ENCODE measurements at regions not wholly inside any gene's neighbourhood (a gene's known extent, or its start where the extent isn't known, plus 50 kb on each side); places are given as distances from the start of the nearest gene placed in this dataset.

- no peak for ATAC-seq (replicated peaks in 6 of 8)
- in situ Hi-C loops (cut with MboI; ENCODE audit: low pct_unique_long_range_greater_than_20kb in 2 of 9, low sequenced_read_pairs in 9 of 9, unreplicated experiment in 9 of 9) = no loop called here
- no peak overlapping the region for H3K4me3 ChIP-seq
- no peaks in the 10 kb centered on the region for H3K4me1 ChIP-seq (replicated peaks in 1 of 2)
- H3K27ac ChIP-seq = no peak overlapping the region
- 83 to 100% (median 100%) methylated on average over 1 to 2 of the region's 2 CpGs; no CpG with 5 or more reads in 2 of the 10 experiments for WGBS, 10 experiments
Measured at GRCh38 chr2:18871430-18871829, 282.1 kb upstream of the NT5C1B start.

- H3K27ac ChIP-seq = no peak overlapping the region
- H3K4me3 ChIP-seq = no peak overlapping the region
- H3K4me1 ChIP-seq (replicated peaks in 1 of 2) = no peaks in the 10 kb centered on the region
- peak in 2 of 8 experiments; percentile 57 to 59 for ATAC-seq (replicated peaks in 6 of 8)
- in situ Hi-C loops (cut with MboI; ENCODE audit: low pct_unique_long_range_greater_than_20kb in 2 of 9, low sequenced_read_pairs in 9 of 9, unreplicated experiment in 9 of 9) = no loop called here
Measured at GRCh38 chr2:18870307-18870706, 280.9 kb upstream of the NT5C1B start.

GRCh38 chr2:18861951-18862350 is 272.6 kb upstream of the NT5C1B start:
- in situ Hi-C loops (cut with MboI; ENCODE audit: low pct_unique_long_range_greater_than_20kb in 2 of 9, low sequenced_read_pairs in 9 of 9, unreplicated experiment in 9 of 9) = no loop called here
- Histone ChIP-seq H3K4me3 (no peak overlapping the region), H3K27ac (no peak overlapping the region), H3K4me1 (replicated peaks in 1 of 2) (no peaks in the 10 kb centered on the region)
- no peak for ATAC-seq (replicated peaks in 6 of 8)

- H3K4me3 ChIP-seq = no peak overlapping the region
- no peaks in the 10 kb centered on the region for H3K4me1 ChIP-seq (replicated peaks in 1 of 2)
- no peak for ATAC-seq (replicated peaks in 6 of 8)
- H3K27ac ChIP-seq = no peak overlapping the region
- in situ Hi-C loops (cut with MboI; ENCODE audit: low pct_unique_long_range_greater_than_20kb in 2 of 9, low sequenced_read_pairs in 9 of 9, unreplicated experiment in 9 of 9) = no loop called here
Measured at GRCh38 chr2:18860179-18860578, 270.8 kb upstream of the NT5C1B start.

- Histone ChIP-seq H3K4me3 (no peak overlapping the region), H3K27ac (no peak overlapping the region), H3K4me1 (replicated peaks in 1 of 2) (no peaks in the 10 kb centered on the region)
- in situ Hi-C loops (cut with MboI; ENCODE audit: low pct_unique_long_range_greater_than_20kb in 2 of 9, low sequenced_read_pairs in 9 of 9, unreplicated experiment in 9 of 9) = no loop called here
- ATAC-seq (replicated peaks in 6 of 8) = peak in 2 of 8 experiments; percentile 74 to 77
Measured at GRCh38 chr2:18856765-18857164, 267.4 kb upstream of the NT5C1B start.

- Histone ChIP-seq H3K4me1 (replicated peaks in 1 of 2) (no peaks in the 10 kb centered on the region), H3K4me3 (no peak overlapping the region), H3K27ac (no peak overlapping the region)
- peak in 2 of 8 experiments; percentile 31 to 36 for ATAC-seq (replicated peaks in 6 of 8)
- in situ Hi-C loops (cut with MboI; ENCODE audit: low pct_unique_long_range_greater_than_20kb in 2 of 9, low sequenced_read_pairs in 9 of 9, unreplicated experiment in 9 of 9) = no loop called here
Measured at GRCh38 chr2:18855027-18855426, 265.7 kb upstream of the NT5C1B start.

GRCh38 chr2:18849841-18850578 is 260.6 kb upstream of the NT5C1B start:
- in situ Hi-C loops (cut with MboI; ENCODE audit: low pct_unique_long_range_greater_than_20kb in 2 of 9, low sequenced_read_pairs in 9 of 9, unreplicated experiment in 9 of 9) = no loop called here
- WGBS, 10 experiments = 30 to 100% (median 57%) methylated on average over 1 to 2 of the region's 2 CpGs
- Histone ChIP-seq H3K4me3 (no peak overlapping the region), H3K4me1 (replicated peaks in 1 of 2) (peaks cover 0 to 2% of the 10 kb centered on the region in 2 donors), H3K27ac (no peak overlapping the region)
- ATAC-seq (replicated peaks in 6 of 8) = no peak

GRCh38 chr2:18848646-18849045 is 259.3 kb upstream of the NT5C1B start:
- no peak for ATAC-seq (replicated peaks in 6 of 8)
- Histone ChIP-seq H3K27ac (no peak overlapping the region), H3K4me1 (replicated peaks in 1 of 2) (peaks cover 0 to 2% of the 10 kb centered on the region in 2 donors), H3K4me3 (no peak overlapping the region)
- in situ Hi-C loops (cut with MboI; ENCODE audit: low pct_unique_long_range_greater_than_20kb in 2 of 9, low sequenced_read_pairs in 9 of 9, unreplicated experiment in 9 of 9) = no loop called here

- Histone ChIP-seq H3K27ac (no peak overlapping the region), H3K4me3 (no peak overlapping the region), H3K4me1 (replicated peaks in 1 of 2) (peaks cover 0 to 2% of the 10 kb centered on the region in 2 donors)
- 0 to 100% (median 76%) methylated on average over 1 to 2 of the region's 2 CpGs; no CpG with 5 or more reads in 2 of the 10 experiments for WGBS, 10 experiments
- in situ Hi-C loops (cut with MboI; ENCODE audit: low pct_unique_long_range_greater_than_20kb in 2 of 9, low sequenced_read_pairs in 9 of 9, unreplicated experiment in 9 of 9) = no loop called here
- no peak for ATAC-seq (replicated peaks in 6 of 8)
Measured at GRCh38 chr2:18845854-18846445, 256.6 kb upstream of the NT5C1B start.

- WGBS, 10 experiments = 50 to 94% (median 85%) methylated on average over 2 to 5 of the region's 5 CpGs; no CpG with 5 or more reads in 5 of the 10 experiments
- no peak overlapping the region for H3K27ac ChIP-seq
- ATAC-seq (replicated peaks in 6 of 8) = no peak
- in situ Hi-C loops (cut with MboI; ENCODE audit: low pct_unique_long_range_greater_than_20kb in 2 of 9, low sequenced_read_pairs in 9 of 9, unreplicated experiment in 9 of 9) = no loop called here
- H3K4me1 ChIP-seq (replicated peaks in 1 of 2) = peaks cover 0 to 2% of the 10 kb centered on the region in 2 donors
- no peak overlapping the region for H3K4me3 ChIP-seq
Measured at GRCh38 chr2:18842836-18843235, 253.5 kb upstream of the NT5C1B start.

- no peak for ATAC-seq (replicated peaks in 6 of 8)
- Histone ChIP-seq H3K27ac (no peak overlapping the region), H3K4me3 (no peak overlapping the region), H3K4me1 (replicated peaks in 1 of 2) (peaks cover 0 to 2% of the 10 kb centered on the region in 2 donors)
- 69 to 100% (median 82%) methylated on average over 1 to 4 of the region's 4 CpGs; no CpG with 5 or more reads in 1 of the 10 experiments for WGBS, 10 experiments
- in situ Hi-C loops (cut with MboI; ENCODE audit: low pct_unique_long_range_greater_than_20kb in 2 of 9, low sequenced_read_pairs in 9 of 9, unreplicated experiment in 9 of 9) = no loop called here
Measured at GRCh38 chr2:18841248-18842150, 252.1 kb upstream of the NT5C1B start.

- 60 to 100% (median 82%) methylated on average over 1 of the region's 1 CpG; no CpG with 5 or more reads in 4 of the 10 experiments for WGBS, 10 experiments
- ATAC-seq (replicated peaks in 6 of 8) = peak in 3 of 8 experiments; percentile 26 to 59 (median 39)
- in situ Hi-C loops (cut with MboI; ENCODE audit: low pct_unique_long_range_greater_than_20kb in 2 of 9, low sequenced_read_pairs in 9 of 9, unreplicated experiment in 9 of 9) = no loop called here
- no peaks in the 10 kb centered on the region for H3K4me1 ChIP-seq (replicated peaks in 1 of 2)
- H3K27ac ChIP-seq = no peak overlapping the region
- no peak overlapping the region for H3K4me3 ChIP-seq
Measured at GRCh38 chr2:18837240-18837639, 247.9 kb upstream of the NT5C1B start.

- no peak overlapping the region for H3K4me3 ChIP-seq
- in situ Hi-C loops (cut with MboI; ENCODE audit: low pct_unique_long_range_greater_than_20kb in 2 of 9, low sequenced_read_pairs in 9 of 9, unreplicated experiment in 9 of 9) = no loop called here
- WGBS, 10 experiments = 0 to 100% (median 71%) methylated on average over 1 to 3 of the region's 4 CpGs; no CpG with 5 or more reads in 1 of the 10 experiments
- H3K27ac ChIP-seq = no peak overlapping the region
- no peaks in the 10 kb centered on the region for H3K4me1 ChIP-seq (replicated peaks in 1 of 2)
- ATAC-seq (replicated peaks in 6 of 8) = no peak
Measured at GRCh38 chr2:18836436-18836835, 247.1 kb upstream of the NT5C1B start.

Measured in motor neuron (in vitro differentiated cells).